SH-SY5Y (cell line): ENCODE measurements at regions not wholly inside any gene's neighbourhood (a gene's known extent, or its start where the extent isn't known, plus 50 kb on each side); places are given as distances from the start of the nearest gene placed in this dataset.

Experiments
- GATA2 ChIP-seq: IDR thresholded peaks from 2 replicates; pipeline ENCODE4 v1.6.1; 2011; ENCODE audit warnings: mild to moderate bottlenecking, low read depth, low read length
- GATA3 ChIP-seq: IDR thresholded peaks from 2 replicates; pipeline ENCODE4 v1.6.1; 2011; ENCODE audit warnings: low read depth, mild to moderate bottlenecking, low read length, moderate library complexity

DNA sequence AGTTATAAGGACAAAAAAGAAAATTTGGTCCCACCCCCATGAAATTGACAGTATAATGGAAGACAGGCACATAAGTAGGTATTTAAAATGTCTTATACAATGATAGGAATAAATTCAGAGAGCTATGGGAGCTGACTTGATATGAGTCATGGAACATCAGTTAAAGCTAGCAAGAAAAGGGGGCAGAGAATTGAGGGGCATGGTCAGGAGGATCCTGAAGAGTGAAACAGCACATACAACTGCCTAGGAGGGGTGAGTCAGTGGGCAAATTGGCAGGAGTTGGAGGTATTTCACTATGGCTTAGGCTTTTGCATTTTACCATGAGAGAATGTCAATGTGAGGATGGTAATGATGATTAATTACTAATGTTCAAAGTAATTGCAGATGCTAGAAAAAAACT lies 95.4 kb upstream of the BANK1 start:
- TF ChIP-seq GATA3 (no peak), GATA2 (no peak)

DNA sequence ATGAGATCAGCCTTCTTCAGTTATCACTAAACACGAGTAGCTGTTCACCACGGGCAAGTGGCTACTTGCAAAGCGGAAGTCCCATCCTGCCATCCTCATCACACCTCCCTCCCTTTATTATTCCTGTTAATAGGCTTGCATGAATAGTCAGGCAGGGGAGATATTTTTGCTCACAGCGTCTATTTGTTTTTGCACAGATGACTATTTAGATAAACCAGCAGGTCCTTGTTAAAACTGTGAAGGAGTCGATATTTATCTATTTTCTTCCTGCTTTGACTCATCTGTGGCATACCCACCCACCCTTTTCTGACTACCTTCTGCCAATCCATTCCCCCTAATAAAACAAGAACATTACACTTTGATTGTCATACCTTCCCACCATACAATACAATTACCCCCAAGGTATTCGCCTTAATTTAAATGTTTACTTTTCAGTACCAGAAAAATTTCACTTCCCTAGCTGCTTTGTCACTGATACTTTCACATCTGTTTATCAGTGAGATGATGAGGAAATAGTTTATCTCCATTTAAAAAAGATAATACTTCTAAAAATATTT lies 96.6 kb upstream of the BANK1 start:
- TF ChIP-seq GATA3 (no peak), GATA2 (0 out of 2 replicates have a peak, but pooled peaks have one; percentile 3)

DNA sequence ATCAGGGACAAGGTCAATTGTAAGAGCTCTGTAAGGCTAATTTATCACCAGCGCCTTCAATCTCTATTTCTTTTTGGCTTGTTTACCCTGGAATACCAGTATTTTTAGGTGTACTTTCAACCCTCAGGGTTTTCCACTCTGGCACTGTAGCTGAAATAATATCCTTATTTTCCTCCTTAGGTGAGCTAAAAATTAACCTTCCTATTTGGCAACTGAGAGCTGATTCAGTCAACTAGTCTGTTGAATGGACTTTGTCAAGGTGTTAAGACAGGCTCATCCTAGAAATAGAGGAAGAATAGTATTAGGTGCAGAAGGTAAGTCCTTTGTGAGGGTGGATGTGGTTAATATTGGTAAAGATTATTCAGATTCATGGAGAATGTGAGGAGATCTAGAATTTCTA lies 101.3 kb upstream of the BANK1 start:
- TF ChIP-seq GATA2 (no peak), GATA3 (no peak)

DNA sequence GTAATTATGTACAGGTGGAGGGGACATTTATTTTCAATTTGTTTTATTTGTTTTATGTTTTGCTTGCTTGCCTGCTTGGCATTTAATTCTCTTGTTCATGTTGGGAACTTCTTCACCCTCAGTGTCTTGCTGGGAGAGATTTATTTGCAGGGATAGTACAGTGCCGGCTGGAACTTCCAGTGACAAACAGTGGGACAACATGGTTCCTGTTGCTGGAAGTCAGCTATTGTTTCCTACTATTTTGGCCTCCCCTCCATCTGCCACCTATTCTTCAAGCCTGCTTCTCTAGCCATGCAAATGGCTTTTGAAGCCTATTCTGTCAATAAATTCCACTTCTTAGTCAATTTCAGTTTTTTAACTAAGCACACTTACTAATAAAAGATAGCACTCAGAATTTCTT lies 105.4 kb upstream of the BANK1 start:
- TF ChIP-seq GATA2: no peak

DNA sequence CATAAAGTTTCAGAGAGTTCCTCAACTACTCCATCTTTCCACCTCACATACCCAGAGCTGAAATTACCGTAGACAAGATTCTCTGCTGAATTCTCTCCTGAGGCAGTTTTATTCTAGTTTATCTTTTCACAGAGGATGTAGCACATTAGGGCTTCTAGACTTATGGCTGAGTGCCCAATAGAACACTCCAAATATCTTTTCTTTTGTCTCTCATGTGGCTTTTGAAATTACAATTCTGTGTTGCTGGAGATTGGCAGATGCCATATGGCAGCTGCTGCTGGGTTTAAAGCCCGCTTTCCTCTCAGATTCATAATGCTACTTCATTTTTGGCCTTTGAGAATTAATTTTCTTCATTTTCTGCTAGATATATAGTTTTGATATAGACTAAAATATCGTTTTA lies 107.6 kb upstream of the BANK1 start:
- TF ChIP-seq GATA2 (no peak), GATA3 (no peak)

DNA sequence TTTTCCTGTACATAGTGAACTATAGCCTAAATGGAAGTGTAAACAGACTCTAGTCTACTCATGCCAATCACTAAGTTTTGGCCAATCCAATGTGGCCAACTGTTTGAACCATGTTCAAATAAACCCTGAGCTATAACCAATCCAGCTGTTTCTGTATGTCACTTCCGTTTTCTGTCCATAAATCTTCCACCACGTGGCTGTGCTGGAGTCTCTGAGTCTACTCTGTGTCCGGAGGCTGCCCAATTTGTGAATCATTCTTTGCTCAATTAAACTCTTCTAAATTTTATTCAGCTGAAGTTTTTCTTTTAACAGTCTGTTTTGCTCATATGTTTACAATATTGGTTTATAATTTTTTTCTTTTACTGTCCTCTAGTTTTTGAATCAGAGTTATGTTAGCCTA lies 112.3 kb upstream of the BANK1 start:
- TF ChIP-seq GATA3: no peak
- no peak for TF ChIP-seq GATA2

DNA sequence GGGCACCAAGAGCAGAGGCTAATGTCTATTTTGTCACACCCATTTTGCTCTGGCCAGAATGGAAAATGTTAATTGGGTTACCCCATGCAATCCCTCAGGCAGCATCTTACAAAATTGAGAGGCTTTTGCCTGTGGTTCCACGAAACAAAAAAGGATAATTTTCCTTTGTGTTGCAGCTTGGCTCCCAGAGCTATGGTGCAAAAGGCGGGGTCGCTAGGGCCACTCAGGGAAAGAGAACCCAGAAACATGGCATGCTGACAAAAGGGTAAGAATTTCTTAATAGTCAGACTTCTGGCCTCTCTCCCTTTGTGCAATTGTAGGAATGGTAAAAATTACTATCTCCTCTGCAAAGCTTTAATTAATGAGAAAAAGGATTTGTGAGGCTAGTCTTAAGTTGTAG lies 119.6 kb upstream of the BANK1 start:
- TF ChIP-seq GATA3 (no peak), GATA2 (no peak)

DNA sequence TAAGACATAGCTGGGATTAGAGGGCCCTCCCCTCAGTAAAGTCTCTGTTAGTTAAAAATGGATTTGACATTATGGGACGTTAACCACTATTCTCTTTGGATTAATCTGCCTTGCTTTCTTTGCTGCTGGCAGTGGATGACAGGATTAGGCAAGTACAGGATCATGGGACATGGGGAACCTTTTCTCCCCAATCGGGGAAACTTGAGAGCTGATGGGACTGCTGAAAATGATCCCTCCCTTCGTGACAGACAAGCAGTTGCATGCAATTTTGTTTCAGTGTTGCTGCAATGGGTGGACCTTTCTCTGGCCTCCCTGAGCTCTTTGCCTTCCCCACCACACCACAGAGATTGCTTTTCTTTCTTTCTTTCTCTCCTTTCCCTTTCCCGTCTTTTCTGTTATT lies 120.2 kb upstream of the BANK1 start:
- TF ChIP-seq GATA3 (no peak), GATA2 (no peak)

DNA sequence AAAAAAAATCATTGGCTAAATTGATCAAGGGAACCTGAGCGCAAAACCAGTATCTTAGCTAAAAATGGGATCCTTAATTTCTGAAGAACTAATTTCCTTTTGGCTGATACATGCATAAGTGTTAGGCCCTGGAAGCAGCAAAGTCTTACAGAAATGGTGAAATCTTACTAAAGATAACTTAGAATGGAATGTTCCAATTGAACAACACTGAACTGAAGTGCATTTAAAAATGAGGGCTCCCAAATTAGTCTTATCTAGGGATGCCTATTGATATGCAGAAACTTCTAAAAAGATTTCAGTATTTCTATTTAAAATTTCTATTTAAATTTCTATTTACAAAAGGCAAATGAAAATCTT lies 120.7 kb upstream of the BANK1 start:
- no peak for TF ChIP-seq GATA3
- TF ChIP-seq GATA2: no peak

DNA sequence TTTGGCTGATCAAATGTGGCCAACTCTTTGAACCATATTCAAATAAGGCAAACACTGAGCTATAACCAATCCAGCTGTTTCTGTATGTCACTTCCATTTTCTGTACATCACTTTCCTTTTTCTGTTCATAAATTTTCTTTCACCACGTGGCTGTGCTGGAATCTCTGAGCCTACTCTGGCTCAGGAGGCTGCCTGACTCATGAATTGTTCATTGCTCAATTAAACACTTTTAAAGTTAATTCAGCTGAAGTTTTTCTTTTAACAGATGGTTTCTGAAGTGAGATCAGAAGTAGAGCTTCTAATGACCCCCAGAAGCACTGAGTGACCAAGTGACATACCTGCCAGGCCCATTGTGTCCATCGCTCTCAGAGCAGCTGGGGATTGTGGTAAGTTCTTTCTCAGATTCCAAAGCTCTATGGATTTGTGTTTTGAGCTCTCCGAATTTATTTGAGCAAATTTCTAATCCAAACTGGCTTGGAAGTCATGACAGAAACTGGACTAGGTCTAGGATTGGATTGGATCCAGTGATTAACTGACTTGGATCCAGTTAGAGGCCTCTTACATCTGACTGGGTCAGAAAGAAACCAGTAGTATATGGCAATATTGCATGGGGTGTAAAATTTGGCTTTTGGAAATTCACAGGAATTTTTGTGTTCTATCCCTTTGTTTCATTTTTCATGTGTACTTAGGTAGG lies 121.2 kb upstream of the BANK1 start:
- TF ChIP-seq GATA3 (no peak), GATA2 (no peak)

DNA sequence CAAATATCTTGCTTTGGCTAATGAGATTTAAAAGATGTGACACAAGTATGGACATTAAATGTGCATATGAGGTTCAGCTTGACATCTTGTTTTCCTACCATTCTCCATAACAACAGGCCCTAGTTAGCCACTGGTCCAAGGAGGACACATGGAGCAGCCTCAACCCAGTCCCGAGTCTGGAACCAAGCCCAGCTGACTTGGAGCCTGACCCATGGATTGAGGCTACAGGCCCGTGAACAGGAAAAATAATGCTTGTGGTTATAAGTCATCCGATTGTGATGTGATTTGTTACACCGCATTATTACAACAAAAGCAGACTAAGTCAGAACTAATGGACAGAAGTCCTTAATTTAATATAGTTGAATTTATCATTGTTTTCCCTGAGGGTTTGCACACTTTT lies 123.2 kb upstream of the BANK1 start:
- TF ChIP-seq GATA2: no peak
- TF ChIP-seq GATA3: no peak

DNA sequence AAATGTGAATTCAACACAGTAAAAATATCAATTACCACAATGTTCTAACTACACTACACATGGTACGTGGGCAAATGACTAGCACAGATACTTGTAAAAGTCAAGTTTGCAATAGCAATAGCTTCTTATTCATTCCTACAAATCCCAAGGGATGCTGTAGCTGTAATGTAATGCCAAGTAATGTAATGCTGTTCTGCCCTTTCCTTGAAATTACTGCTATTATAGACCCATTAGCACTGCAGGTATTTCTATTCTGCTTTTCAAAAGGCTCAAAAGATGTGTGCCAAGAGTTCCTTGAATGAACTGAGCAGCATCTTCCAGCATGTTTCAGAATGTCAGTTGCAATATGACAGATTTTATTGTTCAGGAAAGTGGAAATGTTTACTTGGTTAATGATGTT lies 129.9 kb upstream of the BANK1 start:
- TF ChIP-seq GATA3 (no peak), GATA2 (no peak)

DNA sequence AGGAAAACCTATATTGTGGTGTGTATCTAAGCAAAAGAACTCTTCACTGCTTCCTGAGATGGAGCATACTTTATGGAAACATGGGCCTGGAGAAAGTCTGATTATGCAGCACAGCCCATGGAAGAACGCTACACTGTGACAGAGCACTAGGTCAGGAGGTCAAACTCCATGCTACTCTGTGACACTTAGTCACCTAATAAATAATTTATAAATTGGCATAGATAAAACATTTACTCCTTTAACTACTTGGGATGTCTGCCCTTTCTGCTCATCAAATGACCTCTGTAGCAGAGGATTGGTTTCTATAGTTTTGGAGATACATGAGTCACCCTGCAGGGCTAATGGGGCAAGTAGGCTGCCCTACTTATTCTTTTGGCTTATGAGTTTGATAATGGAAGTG lies 134.7 kb upstream of the BANK1 start:
- TF ChIP-seq GATA3: no peak
- no peak for TF ChIP-seq GATA2

DNA sequence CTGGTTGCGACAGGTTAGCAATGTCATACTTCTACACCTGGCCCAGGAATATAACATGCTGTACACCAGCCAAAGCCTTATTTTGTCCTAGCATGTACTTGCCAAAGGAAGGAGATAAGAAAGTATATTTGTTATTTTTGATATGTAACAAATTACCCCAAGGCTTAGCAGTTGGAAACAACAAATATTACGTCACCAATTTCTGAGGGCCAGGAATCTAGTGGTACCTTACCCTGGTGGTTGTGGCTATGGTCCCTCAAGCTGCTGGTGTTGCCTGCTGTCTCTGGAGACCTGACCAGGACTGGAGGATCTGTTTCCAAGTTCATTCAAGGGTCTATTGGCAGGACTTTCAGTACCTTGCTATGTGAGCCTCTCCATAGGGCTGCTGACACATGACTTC lies 135.5 kb upstream of the BANK1 start:
- TF ChIP-seq GATA3 (no peak), GATA2 (no peak)

DNA sequence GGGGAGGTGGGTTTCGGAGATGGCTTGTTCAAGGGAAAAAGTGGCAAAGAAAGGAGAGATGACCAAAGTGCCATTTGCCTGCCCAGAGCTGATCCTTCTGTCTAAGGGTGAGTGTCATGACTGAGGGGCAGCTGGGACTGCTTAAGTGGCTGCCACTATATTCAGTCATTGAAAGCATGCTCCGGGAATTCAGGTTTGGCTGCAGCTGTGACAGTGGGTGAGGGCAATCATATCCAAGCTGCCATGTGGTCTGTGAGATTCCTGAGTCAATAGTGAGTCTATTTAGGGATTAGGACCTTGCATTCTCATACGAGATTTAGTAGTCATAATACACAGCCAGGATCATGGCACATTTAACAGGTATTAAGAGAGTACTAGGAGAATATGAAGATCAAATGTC lies 138.8 kb upstream of the BANK1 start:
- TF ChIP-seq GATA2 (no peak), GATA3 (no peak)
